ENCODE measurements at regions not wholly inside any gene's neighbourhood (a gene's known extent, or its start where the extent isn't known, plus 50 kb on each side); places are given as distances from the start of the nearest gene placed in this dataset.

- no peak for TF ChIP-seq SUZ12 (IDR thresholded peaks at IDR 0.05; ENCODE audit: extremely low read depth, insufficient read depth, insufficient read length)
- no peak for TF ChIP-seq ZNF274 (IDR thresholded peaks at IDR 0.05; ENCODE audit: low read depth, low read length)
Observed at GRCh38 chr12:77202457-77203060, 137.2 kb upstream of the E2F7 start.

Data from NT2/D1 (cell line).